Activated CD8-positive, alpha-beta memory T cell treated with anti-CD3 and anti-CD28 coated beads for 24 hours (primary cell): ENCODE measurements at regions not wholly inside any gene's neighbourhood (a gene's known extent, or its start where the extent isn't known, plus 50 kb on each side); places are given as distances from the start of the nearest gene placed in this dataset.

Experiments
- DNase-seq: peaks from one replicate; pipeline ENCODE4 v3.0.0-alpha.2; 2020

- DNase-seq = no peak
Measured at GRCh38 chr1:34415140-34415539, 238.4 kb downstream of the C1orf94 start.

- DNase-seq = no peak
Measured at GRCh38 chr1:34418166-34418565, 241.5 kb downstream of the C1orf94 start.

DNA sequence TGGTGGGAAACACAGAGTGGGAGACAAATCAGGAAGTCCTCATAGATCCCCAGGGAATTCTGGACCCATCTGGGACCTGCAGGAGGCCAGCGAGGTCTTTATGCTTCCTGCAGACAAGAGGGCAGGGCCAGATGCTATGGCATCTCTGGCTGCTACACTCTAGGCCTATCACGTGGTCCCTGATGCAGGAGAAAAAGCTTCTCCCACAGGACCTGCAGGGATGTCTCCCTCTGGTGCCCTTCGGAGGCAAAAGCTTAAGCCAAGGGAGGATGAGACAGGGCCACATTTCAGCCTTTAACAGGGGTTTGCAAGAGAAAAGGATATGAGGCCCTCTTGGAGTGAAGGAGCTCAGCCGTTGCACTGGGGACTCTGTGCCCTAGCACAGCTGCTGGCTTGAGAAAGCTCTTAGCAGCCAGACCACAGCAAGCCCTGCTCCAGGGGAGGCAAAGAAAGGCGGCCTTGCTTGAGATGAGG is 243.0 kb downstream of the C1orf94 start:
- DNase-seq = no peak

DNA sequence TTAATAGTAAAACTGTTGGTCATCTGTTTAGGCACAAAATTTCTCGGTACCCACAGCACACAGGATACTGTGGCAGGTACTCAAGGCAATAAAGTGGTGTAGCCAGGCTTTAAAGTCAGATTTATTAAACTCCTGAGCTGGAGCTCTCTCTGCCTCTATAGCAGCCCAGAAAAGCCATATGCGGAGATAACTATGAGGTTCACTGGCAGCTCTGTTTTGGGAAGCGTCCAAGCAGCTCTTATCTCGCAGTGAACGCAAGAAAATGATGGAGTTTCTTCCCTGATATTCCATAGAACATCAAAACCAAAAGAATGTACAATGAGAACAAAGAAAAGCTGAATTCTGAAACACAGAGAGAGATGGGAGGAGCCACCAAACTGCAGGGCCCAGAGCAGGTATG is 248.3 kb downstream of the C1orf94 start:
- no peak for DNase-seq

DNA sequence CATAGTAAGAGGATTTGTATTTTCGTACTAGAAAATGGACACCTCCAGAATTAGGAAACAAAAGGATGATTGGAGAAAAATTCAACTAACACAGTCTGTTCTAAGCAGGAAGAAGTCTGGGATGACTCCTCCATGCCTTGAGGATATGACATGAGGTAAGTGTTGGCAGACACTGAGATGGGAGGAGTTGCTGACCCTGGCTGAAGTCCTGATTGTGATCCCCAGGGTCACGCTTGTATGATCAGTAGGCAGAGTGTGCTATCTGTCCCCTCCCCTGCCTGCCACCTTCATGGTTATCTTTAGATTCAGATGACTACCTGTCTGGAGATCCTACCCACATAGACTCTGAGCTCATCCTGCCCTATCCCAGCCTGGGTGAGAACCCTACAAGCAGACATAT is 249.1 kb downstream of the C1orf94 start:
- DNase-seq = no peak

- no peak for DNase-seq
Measured at GRCh38 chr1:34426325-34426896, 249.7 kb downstream of the C1orf94 start.

DNA sequence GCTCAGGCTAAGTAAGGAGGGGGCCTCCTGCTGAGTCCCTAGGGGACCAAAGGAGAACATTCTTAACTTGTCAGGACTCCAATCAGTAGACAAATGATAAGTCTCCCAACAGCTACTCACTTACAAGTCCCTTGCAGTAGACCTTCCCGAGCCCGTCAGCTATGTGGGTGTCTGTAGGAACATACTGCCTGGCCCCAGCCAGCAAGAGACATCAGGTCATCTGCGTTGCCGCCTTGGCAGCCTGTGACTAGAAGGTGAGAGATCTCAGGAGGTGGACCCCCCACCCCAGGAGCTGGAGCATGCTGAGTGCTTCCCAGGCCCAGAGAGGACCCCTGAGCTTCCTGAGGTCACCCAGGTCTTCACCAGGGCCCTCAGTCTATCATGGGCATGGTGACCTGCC is 250.5 kb downstream of the C1orf94 start:
- DNase-seq = no peak

DNA sequence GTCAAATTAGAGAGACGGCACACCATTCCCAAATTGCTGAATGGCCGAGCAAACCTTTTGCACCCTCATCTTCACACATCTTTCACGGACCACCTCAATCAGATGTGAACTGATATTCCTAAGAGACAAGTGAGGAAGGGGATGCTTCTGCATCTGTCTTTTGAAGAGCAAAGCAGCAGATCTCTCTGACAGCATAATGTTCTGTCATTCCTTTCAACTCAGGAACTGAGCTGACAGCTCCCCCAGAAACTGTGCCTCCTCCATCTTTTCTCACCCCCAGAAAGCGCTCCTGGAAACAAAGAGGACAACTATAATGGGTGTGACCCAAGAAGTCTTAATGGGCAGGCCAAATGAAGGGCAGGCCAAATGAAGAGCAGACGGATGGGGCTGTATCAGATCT is 256.4 kb downstream of the C1orf94 start:
- no peak for DNase-seq

DNA sequence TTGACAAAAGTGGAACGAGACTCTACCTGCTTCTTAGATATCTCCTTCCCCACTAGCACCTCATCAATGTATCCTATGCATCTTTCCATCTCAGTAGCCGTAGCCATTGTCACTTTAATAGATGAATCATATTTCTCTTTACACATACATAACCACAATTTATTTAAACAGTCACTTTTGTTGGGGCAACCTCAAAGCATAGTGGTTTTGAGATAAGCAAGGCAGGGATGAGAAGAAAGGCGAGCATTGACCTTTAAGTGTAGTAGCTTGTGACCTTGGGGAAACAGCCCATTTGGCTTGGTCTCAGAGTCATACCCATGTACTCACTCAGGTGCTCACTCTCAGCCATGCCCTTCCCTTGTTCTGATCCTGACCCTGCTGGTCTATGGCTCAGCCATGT is 260.1 kb downstream of the C1orf94 start:
- DNase-seq = no peak

GRCh38 chr1:34441259-34442069 is 264.8 kb downstream of the C1orf94 start:
- no peak for DNase-seq

GRCh38 chr1:34444516-34444915 is 267.8 kb downstream of the C1orf94 start:
- no peak for DNase-seq

GRCh38 chr1:34450325-34450724 is 273.6 kb downstream of the C1orf94 start:
- DNase-seq = no peak

GRCh38 chr1:34452451-34452850 is 275.7 kb downstream of the C1orf94 start:
- DNase-seq = no peak

GRCh38 chr1:34455121-34455520 is 278.4 kb downstream of the C1orf94 start:
- no peak for DNase-seq

GRCh38 chr1:34460193-34460592 is 283.5 kb downstream of the C1orf94 start:
- DNase-seq = peak; percentile 70

DNA sequence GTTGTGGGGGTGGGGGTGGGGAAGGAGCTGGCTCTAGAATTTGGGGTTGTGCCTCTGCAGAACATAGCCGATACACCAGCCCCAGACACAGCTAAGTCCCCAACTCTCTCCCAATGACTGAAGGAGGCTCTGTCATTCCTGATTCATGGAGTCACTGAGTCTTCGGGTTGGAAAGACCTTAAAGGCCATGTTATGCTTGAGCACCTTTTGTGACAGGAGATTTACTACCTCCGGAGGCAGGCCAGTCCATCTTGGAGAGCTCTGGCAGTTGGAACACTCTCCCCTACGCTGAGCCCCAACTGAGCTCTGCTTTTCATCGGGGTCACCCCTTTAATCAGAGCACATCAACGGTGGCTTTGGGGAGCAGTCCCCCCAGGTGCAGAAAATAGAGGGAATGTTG is 284.4 kb upstream of the GJB5 start:
- no peak for DNase-seq

DNA sequence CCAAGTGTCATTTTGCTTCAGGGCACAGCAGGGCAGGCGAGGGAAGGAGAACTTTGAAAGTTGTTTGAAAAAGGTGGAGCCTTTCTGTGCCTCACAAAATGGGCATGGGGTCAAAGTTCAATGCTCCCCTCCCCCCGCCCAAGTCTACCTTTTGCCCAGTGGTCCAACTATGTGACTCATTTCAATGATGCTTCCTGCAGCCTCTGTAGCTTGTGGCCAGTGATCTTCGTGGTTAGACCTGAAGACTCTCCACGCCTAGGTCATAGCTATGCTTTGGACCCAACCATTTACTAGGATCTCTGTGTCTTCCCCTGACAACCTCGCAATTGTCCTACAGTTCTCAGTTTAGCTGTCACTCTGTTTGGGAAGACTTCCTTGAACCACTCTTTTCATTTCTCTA is 280.3 kb upstream of the GJB5 start:
- DNase-seq = no peak

DNA sequence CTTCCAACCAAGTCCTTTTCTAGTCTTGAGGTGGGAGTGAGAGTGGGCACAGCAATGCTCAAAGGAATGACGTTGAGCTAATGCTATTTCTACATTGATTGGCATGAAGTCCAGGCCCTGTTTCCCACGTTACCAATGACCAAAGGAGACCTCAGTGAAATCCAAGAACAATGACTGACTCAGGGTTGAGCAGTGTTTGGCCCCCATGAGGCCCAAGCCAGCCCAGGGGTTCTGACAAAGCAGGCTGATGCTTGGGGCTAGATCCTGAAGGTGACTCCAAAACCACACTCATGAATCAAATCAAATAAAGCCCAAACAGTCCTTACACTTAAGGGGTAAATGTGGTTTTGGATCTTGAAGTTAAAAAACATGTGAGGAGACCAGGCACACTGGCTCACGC is 278.5 kb upstream of the GJB5 start:
- no peak for DNase-seq

GRCh38 chr1:34477632-34478141 is 277.2 kb upstream of the GJB5 start:
- no peak for DNase-seq

- no peak for DNase-seq
Measured at GRCh38 chr1:34478515-34479076, 276.3 kb upstream of the GJB5 start.

GRCh38 chr1:34479731-34480130 is 275.1 kb upstream of the GJB5 start:
- no peak for DNase-seq

GRCh38 chr1:34488080-34488708 is 266.7 kb upstream of the GJB5 start:
- no peak for DNase-seq

DNA sequence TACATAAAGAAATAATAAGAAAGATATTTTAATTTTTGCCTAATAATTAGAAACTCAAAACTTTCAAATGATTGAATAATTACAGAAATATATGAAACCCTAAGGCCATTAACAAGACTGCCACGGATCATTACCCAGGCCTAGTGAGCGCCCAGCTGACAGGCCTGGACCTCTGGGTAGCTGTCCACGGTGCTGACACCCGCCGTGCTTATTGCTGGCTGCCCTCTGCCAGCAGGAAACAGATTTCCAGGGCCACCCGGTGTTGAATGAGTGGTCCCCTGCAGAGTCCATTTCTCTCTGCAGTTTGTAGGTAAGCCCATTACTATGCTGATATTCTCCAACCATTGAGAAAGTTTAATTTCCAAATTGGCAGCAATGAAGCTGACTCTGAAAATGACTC is 254.4 kb upstream of the GJB5 start:
- no peak for DNase-seq

GRCh38 chr1:34511802-34512201 is 243.0 kb upstream of the GJB5 start:
- DNase-seq = no peak
